GM23338 (cell line): ENCODE measurements at regions not wholly inside any gene's neighbourhood (a gene's known extent, or its start where the extent isn't known, plus 50 kb on each side); places are given as distances from the start of the nearest gene placed in this dataset.

Source experiments
- ATAC-seq: fragments of 200-7000 bp; cut with Tn5 transposase; 3 replicates; pipeline ENCODE4 v1.9.1; 2020
- DNase-seq: peaks from one replicate; pipeline ENCODE4 v3.0.0-alpha.2; 2015; ENCODE audit warnings: low spot score
- H2AFZ ChIP-seq: fragments of 200-600 bp; sonication (generic); 2 replicates; pipeline ENCODE4 v1.8.0; 2016; ENCODE audit warnings: antibody characterized with exemption, mild to moderate bottlenecking, moderate library complexity
- H3F3A ChIP-seq: fragments of 200-600 bp; sonication (generic); replicated peaks from 2 replicates; pipeline ENCODE4 v1.8.0; 2017; ENCODE audit warnings: antibody characterized with exemption, mixed run types, low read depth
- H3K27ac ChIP-seq: fragments of 200-600 bp; sonication (generic); 2 replicates; pipeline ENCODE4 v1.6.1; 2016; ENCODE audit warnings: low read depth
- H3K27me3 ChIP-seq: fragments of 200-600 bp; sonication (generic); 2 replicates; pipeline ENCODE4 v1.8.0; 2016; ENCODE audit warnings: mild to moderate bottlenecking, mixed run types, moderate library complexity; ENCODE audit not compliant: insufficient read depth
- H3K36me3 ChIP-seq: fragments of 200-600 bp; sonication (generic); 2 replicates; pipeline ENCODE4 v1.8.0; 2016; ENCODE audit warnings: mild to moderate bottlenecking; ENCODE audit not compliant: insufficient read depth
- H3K4me1 ChIP-seq: fragments of 200-600 bp; sonication (generic); 2 replicates; pipeline ENCODE4 v1.8.0; 2016; ENCODE audit warnings: mild to moderate bottlenecking, moderate library complexity; ENCODE audit not compliant: insufficient read depth
- H3K4me2 ChIP-seq: fragments of 200-600 bp; sonication (generic); 2 replicates; pipeline ENCODE4 v1.7.1; 2017; ENCODE audit warnings: mixed run types
- H3K4me3 ChIP-seq: fragments of 200-600 bp; sonication (generic); 2 replicates; pipeline ENCODE4 v1.6.1; 2016; ENCODE audit warnings: mixed run types
- H3K79me2 ChIP-seq: fragments of 200-600 bp; sonication (generic); replicated peaks from 2 replicates; pipeline ENCODE4 v1.8.0; 2017; ENCODE audit warnings: mild to moderate bottlenecking; ENCODE audit not compliant: insufficient read depth
- H3K9me2 ChIP-seq: fragments of 200-600 bp; sonication (generic); 2 replicates; pipeline ENCODE4 v1.8.0; 2017; ENCODE audit not compliant: insufficient read depth
- H4K20me1 ChIP-seq: fragments of 200-600 bp; sonication (generic); replicated peaks from 2 replicates; pipeline ENCODE4 v1.8.0; 2017; ENCODE audit warnings: mild to moderate bottlenecking; ENCODE audit not compliant: insufficient read depth
- H3K27ac Mint-ChIP-seq: 2 replicates; pipeline ENCODE4 v1.8.0; 2020; ENCODE audit warnings: inconsistent platforms, mild to moderate bottlenecking, moderate library complexity, mixed read lengths
- H3K27me3 Mint-ChIP-seq: 3 replicates; pipeline ENCODE4 v1.8.0; 2022; ENCODE audit warnings: low read depth, mild to moderate bottlenecking, moderate library complexity, mixed read lengths, inconsistent platforms; ENCODE audit not compliant: insufficient read depth, poor library complexity
- H3K36me3 Mint-ChIP-seq: 3 replicates; pipeline ENCODE4 v1.8.0; 2021; ENCODE audit warnings: low read depth, mild to moderate bottlenecking, inconsistent platforms, moderate library complexity, mixed read lengths
- H3K4me1 Mint-ChIP-seq: 3 replicates; pipeline ENCODE4 v1.8.0; 2020; ENCODE audit warnings: mild to moderate bottlenecking, inconsistent platforms, mixed read lengths
- H3K4me3 Mint-ChIP-seq: 3 replicates; pipeline ENCODE4 v1.8.0; 2021; ENCODE audit warnings: moderate library complexity, mild to moderate bottlenecking, inconsistent platforms, mixed read lengths
- H3K9me3 Mint-ChIP-seq: 3 replicates; pipeline ENCODE4 v1.8.0; 2020; ENCODE audit warnings: moderate library complexity, mild to moderate bottlenecking, inconsistent platforms, mixed read lengths
- ETS1 ChIP-seq: IDR thresholded peaks from 2 replicates; pipeline ENCODE4 v1.6.1; 2016; ENCODE audit warnings: antibody characterized with exemption
- EZH2phosphoT487 ChIP-seq: fragments of 200-600 bp; sonication (generic); IDR thresholded peaks from one replicate; pipeline ENCODE4 v1.8.1; 2018; ENCODE audit warnings: antibody characterized with exemption; ENCODE audit not compliant: unreplicated experiment
- NANOG ChIP-seq: IDR thresholded peaks from 2 replicates; pipeline ENCODE4 v1.6.1; 2016; ENCODE audit warnings: antibody characterized with exemption, borderline replicate concordance
- ZNF462 ChIP-seq: fragments of 250-450 bp; sonication (Bioruptor Pico); IDR thresholded peaks from 2 replicates; pipeline ENCODE4 v1.5.0; 2020; ENCODE audit warnings: mild to moderate bottlenecking, moderate library complexity

GRCh38 chr20:17868151-17868550 is 100.4 kb downstream of the SNX5 start:
- Mint-ChIP-seq H3K36me3 (no peaks in the 10 kb centered on the region), H3K9me3 (no peaks in the 10 kb centered on the region), H3K4me3 (no peak overlapping the region; the same call in 2 of the 3 replicates), H3K4me1 (peaks cover 56% of the 10 kb centered on the region), H3K27me3 (peaks cover 8% of the 10 kb centered on the region), H3K27ac (no peak overlapping the region)
- peaks cover 57% of the 10 kb centered on the region for H3K4me1 ChIP-seq
- peak overlapping the region; percentile 31; the same call in 1 of the 2 replicates for H3K4me2 ChIP-seq
- no peak for TF ChIP-seq EZH2phosphoT487
- no peak for TF ChIP-seq ZNF462 (CRISPR knock-in tag)
- peak; percentile 62; the same call in 1 of the 2 replicates for TF ChIP-seq NANOG
- TF ChIP-seq ETS1: no peak
- H3K9me2 ChIP-seq: no peaks in the 10 kb centered on the region
- H3K4me3 ChIP-seq: no peak overlapping the region
- no peaks in the 10 kb centered on the region for H3K36me3 ChIP-seq
- H2AFZ ChIP-seq: no peak overlapping the region
- peak; percentile 10; the same call in 1 of the 3 replicates for ATAC-seq
- no peaks in the 10 kb centered on the region for H4K20me1 ChIP-seq
- no peaks in the 10 kb centered on the region for H3K79me2 ChIP-seq
- peak; percentile 67 for DNase-seq
- H3K27ac ChIP-seq: peak overlapping the region; percentile 17; the same call in 1 of the 2 replicates
- no peaks in the 10 kb centered on the region; the same call in 1 of the 2 replicates for H3F3A ChIP-seq
- no peaks in the 10 kb centered on the region for H3K27me3 ChIP-seq
